ENCODE measurements at regions not wholly inside any gene's neighbourhood (a gene's known extent, or its start where the extent isn't known, plus 50 kb on each side); places are given as distances from the start of the nearest gene placed in this dataset.

- no peak for TF ChIP-seq POLR2A (IDR thresholded peaks at IDR 0.05; ENCODE audit: low read length)
- TF ChIP-seq GATA1 (IDR thresholded peaks at IDR 0.05; ENCODE audit: low read depth, low read length): no peak
- DNase-seq: no peak
Observed at GRCh38 chr12:76706101-76706500, 57.8 kb upstream of the ZDHHC17 start.

GRCh38 chr12:76706761-76707160 is 57.2 kb upstream of the ZDHHC17 start:
- TF ChIP-seq GATA1 (IDR thresholded peaks at IDR 0.05; ENCODE audit: low read depth, low read length): no peak
- TF ChIP-seq POLR2A (IDR thresholded peaks at IDR 0.05; ENCODE audit: low read length): no peak
- DNase-seq: no peak

- DNase-seq: no peak
- TF ChIP-seq POLR2A (IDR thresholded peaks at IDR 0.05; ENCODE audit: low read length) (no peak), GATA1 (IDR thresholded peaks at IDR 0.05; ENCODE audit: low read depth, low read length) (no peak)
Observed at GRCh38 chr12:76707772-76708171, 56.1 kb upstream of the ZDHHC17 start.

GRCh38 chr12:76708296-76708695 is 55.6 kb upstream of the ZDHHC17 start:
- TF ChIP-seq GATA1 (IDR thresholded peaks at IDR 0.05; ENCODE audit: low read depth, low read length) (no peak), POLR2A (IDR thresholded peaks at IDR 0.05; ENCODE audit: low read length) (no peak)
- DNase-seq: no peak

DNA sequence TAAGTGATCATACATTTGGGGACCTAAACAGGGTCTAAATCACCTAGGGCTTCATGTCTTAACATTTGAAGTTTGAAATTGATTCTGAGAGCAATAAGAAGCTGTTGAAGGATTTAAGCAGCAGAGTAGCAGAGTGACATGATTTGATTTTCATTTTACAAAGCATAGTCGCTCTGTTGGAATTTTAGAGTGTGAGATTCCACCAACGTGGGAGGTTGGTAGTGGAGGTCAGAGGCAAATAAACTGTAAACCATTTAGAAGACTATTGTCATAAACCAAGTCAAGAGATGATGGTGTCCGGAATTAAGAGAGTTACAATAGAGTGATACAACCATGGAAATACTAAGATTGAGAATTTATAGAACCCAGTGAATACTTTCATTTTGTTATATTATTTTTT is 52.7 kb upstream of the ZDHHC17 start:
- TF ChIP-seq POLR2A (IDR thresholded peaks at IDR 0.05; ENCODE audit: low read length) (no peak), GATA1 (IDR thresholded peaks at IDR 0.05; ENCODE audit: low read depth, low read length) (no peak)
- no peak for DNase-seq

- TF ChIP-seq POLR2A (IDR thresholded peaks at IDR 0.05; ENCODE audit: low read length) (no peak), GATA1 (IDR thresholded peaks at IDR 0.05; ENCODE audit: low read depth, low read length) (no peak)
- DNase-seq: no peak
Observed at GRCh38 chr12:76713130-76713529, 50.8 kb upstream of the ZDHHC17 start.

GRCh38 chr12:76713986-76714385 is 49.9 kb upstream of the ZDHHC17 start:
- no peak for DNase-seq
- TF ChIP-seq GATA1 (IDR thresholded peaks at IDR 0.05; ENCODE audit: low read depth, low read length) (no peak), POLR2A (IDR thresholded peaks at IDR 0.05; ENCODE audit: low read length) (no peak)

Data from erythroblast (primary cell).